Nephron progenitor cell (in vitro differentiated cells): ENCODE measurements at regions not wholly inside any gene's neighbourhood (a gene's known extent, or its start where the extent isn't known, plus 50 kb on each side); places are given as distances from the start of the nearest gene placed in this dataset.

Experiments
- DNase-seq: peaks from one replicate; pipeline ENCODE4 v3.0.0; 2021
- H3K27ac Mint-ChIP-seq: 2 replicates; pipeline ENCODE4 v1.8.0; 2021; ENCODE audit warnings: mild to moderate bottlenecking, moderate library complexity, mixed read lengths
- H3K27me3 Mint-ChIP-seq: 2 replicates; pipeline ENCODE4 v1.8.0; 2021; ENCODE audit warnings: mild to moderate bottlenecking, low read depth, mixed read lengths; ENCODE audit not compliant: poor library complexity
- H3K36me3 Mint-ChIP-seq: 2 replicates; pipeline ENCODE4 v1.8.0; 2021; ENCODE audit warnings: low read depth, mixed read lengths
- H3K4me1 Mint-ChIP-seq: 2 replicates; pipeline ENCODE4 v1.8.0; 2021; ENCODE audit warnings: mixed read lengths
- H3K4me3 Mint-ChIP-seq: 2 replicates; pipeline ENCODE4 v1.8.0; 2021; ENCODE audit warnings: mild to moderate bottlenecking, moderate library complexity, mixed read lengths
- H3K9me3 Mint-ChIP-seq: 2 replicates; pipeline ENCODE4 v1.8.0; 2021; ENCODE audit warnings: mild to moderate bottlenecking, moderate library complexity, mixed read lengths
- CTCF ChIP-seq: fragments of 200-600 bp; sonication (generic); IDR thresholded peaks from 2 replicates; pipeline ENCODE4 v1.5.0; 2021; ENCODE audit warnings: antibody characterized with exemption

DNA sequence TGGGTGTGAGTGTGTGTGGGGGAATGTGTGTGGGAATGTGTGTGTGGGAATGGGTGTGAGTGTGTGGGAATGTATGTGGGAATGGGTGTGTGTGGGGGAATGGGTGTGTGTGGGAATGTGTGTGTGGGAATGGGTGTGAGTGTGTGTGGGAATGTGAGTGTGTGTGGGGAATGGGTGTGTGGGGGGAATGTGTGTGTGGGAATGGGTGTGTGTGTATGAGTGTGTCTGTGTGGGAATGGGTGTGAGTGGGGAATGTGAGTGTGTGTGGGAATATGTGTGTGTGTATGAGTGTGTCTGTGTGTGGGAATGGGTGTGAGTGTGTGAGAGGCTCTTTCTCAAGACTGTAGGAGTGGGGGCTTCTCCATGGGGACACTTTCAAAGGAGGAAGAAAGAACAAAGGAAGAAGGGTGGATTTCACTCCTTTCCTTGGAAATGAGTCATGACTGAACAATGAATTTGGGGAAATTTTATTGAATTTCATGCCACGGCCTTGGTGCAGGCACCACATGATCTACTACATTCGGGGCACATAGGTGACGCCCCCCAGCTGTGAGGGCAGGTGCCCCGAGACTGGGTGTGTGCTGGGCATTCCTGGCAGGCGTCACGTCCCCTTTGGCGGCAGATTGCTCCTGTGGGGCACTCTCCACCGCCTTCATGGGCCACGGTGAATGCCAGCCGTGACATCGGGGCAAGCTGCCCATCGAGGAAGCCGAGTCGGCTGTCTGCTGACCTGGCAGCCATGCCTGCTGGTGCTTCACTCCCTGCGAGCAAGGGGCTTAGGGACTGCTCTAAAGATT lies 88.8 kb upstream of the INSIG1 start:
- no peaks in the 10 kb centered on the region for H3K36me3 Mint-ChIP-seq
- H3K9me3 Mint-ChIP-seq = peaks cover 4% of the 10 kb centered on the region
- peak overlapping the region; percentile 37 for H3K27ac Mint-ChIP-seq
- peaks cover 18% of the 10 kb centered on the region for H3K27me3 Mint-ChIP-seq
- peaks cover 62% of the 10 kb centered on the region for H3K4me1 Mint-ChIP-seq
- H3K4me3 Mint-ChIP-seq = no peak overlapping the region
- TF ChIP-seq CTCF = no peak
- DNase-seq = no peak

DNA sequence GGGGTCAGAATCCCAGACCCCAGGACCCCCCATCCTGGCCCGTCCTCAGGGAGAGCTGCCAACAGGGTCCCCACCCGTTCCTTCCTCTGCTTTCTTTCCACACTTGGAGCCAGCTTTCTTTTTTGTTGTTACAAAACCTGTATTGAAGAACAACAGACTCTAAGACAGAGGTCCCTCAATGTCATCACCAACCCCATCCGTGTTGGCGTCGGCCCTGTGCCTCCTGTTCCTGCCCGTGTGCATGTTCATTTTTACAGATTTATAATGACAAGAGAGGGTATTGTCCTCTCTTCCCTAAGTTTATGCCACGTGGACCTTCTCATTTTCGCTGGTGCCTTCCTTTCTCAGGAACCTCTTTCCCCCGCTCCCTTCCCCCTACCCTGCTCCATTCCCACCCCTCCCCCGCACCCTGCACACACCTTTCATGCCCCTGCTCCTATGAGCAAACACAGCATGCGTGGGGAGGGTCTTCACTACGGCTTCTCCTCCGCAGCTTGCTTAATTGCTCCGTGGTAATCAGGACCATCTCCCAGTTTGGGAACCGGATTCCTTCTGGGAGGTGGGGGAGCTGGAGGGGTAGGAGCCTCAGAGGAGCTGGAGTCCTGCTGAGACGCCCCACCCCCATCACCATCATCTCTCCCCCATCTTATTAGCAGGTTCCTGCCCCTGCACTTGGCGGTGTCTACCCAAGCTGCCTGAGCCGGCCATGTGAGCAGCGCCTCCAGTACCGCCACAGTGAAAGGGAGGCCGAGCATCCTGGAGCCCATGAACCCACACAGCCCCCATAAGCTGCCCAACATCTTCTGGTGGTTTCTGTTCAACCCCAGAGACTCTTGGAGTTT lies 88.0 kb upstream of the INSIG1 start:
- DNase-seq = no peak
- Mint-ChIP-seq H3K4me3 (no peak overlapping the region), H3K9me3 (peaks cover 4% of the 10 kb centered on the region), H3K27me3 (peaks cover 18% of the 10 kb centered on the region), H3K27ac (no peak overlapping the region), H3K36me3 (no peaks in the 10 kb centered on the region), H3K4me1 (peaks cover 70% of the 10 kb centered on the region)
- TF ChIP-seq CTCF = no peak

DNA sequence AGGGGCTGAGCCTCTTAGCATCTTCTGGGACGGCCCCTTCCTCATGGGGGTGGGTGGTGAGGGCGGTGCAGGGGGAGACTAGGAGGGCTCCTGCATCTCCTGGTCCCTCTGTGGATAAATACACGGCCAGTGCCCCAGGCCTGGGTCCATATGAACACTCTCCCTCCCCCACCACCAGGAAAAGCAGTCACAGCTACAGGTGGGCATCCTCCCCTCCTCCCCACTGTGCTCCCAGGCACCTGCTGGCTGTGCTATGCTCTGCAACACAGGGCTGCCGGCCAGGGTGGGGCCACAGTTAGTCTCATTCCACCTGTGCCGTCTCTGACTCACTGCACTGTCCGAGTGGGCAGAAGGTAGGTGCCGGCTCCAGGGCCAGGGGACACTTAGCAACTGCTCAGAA lies 87.3 kb upstream of the INSIG1 start:
- H3K4me3 Mint-ChIP-seq = no peak overlapping the region
- H3K9me3 Mint-ChIP-seq = peaks cover 4% of the 10 kb centered on the region
- no peak for TF ChIP-seq CTCF
- peaks cover 67% of the 10 kb centered on the region for H3K4me1 Mint-ChIP-seq
- no peaks in the 10 kb centered on the region for H3K36me3 Mint-ChIP-seq
- H3K27ac Mint-ChIP-seq = no peak overlapping the region
- H3K27me3 Mint-ChIP-seq = peaks cover 21% of the 10 kb centered on the region
- no peak for DNase-seq

DNA sequence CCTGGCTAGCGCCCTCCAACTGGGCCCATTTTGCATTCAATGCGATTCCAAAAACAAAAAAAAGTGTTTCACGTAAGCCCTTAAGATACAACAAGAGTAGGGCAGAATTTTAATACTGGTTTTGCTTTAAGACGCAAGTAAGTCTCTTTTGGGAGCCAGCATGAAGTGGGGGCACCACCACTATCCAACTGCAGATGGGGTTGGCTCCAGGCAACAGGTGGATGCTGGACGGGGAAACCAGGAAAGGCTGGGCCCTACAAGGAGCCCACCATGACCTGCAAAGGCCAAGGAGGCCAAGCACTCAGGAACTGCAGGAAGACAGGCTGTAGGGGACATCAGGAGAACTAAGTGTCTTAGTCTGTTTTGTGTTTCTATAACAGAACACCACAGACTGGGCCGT lies 86.5 kb upstream of the INSIG1 start:
- Mint-ChIP-seq H3K36me3 (no peaks in the 10 kb centered on the region), H3K27me3 (peaks cover 22% of the 10 kb centered on the region), H3K27ac (no peak overlapping the region), H3K4me1 (peaks cover 59% of the 10 kb centered on the region), H3K4me3 (no peak overlapping the region), H3K9me3 (peaks cover 4% of the 10 kb centered on the region)
- no peak for TF ChIP-seq CTCF
- no peak for DNase-seq

GRCh38 chr7:155211761-155212160 lies 85.9 kb upstream of the INSIG1 start:
- no peak for DNase-seq
- TF ChIP-seq CTCF = no peak

More at GRCh38 chr7:155211761-155212160, 85.9 kb upstream of the INSIG1 start:
- peaks cover 53% of the 10 kb centered on the region for H3K4me1 Mint-ChIP-seq
- H3K27ac Mint-ChIP-seq = peak overlapping the region; percentile 42
- H3K9me3 Mint-ChIP-seq = peaks cover 4% of the 10 kb centered on the region
- H3K36me3 Mint-ChIP-seq = no peaks in the 10 kb centered on the region
- no peak overlapping the region for H3K4me3 Mint-ChIP-seq
- H3K27me3 Mint-ChIP-seq = peaks cover 22% of the 10 kb centered on the region
